ENCODE measurements at regions not wholly inside any gene's neighbourhood (a gene's known extent, or its start where the extent isn't known, plus 50 kb on each side); places are given as distances from the start of the nearest gene placed in this dataset.

DNA sequence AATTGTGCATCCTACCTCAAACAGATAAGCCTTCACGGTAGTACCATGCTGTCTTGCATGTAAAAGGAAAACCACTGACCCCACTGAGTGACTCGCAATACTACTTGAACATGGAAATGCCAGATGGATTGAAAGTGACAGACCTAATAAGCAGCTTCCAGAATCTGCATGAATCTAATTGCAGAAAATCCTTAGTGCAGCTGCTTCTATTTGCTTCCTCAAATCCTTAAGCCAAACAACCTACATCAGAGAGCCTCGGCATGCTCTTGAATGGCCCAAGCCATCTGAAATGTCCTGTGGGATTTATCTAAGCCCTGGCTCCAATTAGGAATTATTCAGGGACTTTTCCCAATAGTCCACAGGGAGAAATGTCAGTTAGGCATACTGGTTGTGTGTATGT is 509.5 kb upstream of the CELF2 start:
- no peak for DNase-seq (ENCODE audit: low read depth)

DNA sequence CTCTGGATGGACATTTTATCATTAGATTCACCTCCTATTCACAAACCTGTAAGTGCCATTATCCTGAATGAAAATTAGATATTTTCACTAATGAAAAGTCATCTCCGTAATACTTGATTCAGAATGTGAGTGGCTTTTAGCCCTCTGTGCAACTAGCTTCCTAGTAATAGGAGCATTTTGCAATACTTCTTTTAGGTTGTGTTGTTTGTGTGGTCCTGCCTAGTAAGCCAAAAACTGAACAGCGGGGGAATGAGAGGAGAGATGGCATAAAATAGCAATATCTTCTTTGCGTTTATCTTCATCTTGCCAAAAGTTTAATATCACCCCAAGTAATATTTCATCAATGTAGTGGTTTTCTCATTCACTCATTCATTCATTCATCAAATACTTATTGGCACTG is 507.5 kb upstream of the CELF2 start:
- DNase-seq (ENCODE audit: low read depth) = no peak

DNA sequence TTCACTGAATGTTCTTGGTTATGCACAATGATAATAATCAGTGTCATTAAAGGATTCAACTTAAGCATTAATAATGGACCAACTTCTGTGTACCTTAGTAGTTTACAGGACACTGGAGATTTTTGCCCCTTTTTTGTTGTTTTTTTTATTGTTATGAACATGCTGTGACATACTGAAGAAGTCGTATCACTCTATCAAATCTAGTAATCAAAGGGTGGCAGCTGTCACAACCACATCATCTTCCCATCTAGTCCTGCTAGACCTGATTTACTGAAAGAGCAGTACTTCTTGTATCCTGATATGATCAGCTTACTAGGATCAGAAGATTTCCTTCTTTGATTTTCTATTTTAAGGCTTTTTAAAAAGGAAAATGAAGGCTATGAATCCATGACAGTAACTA is 504.6 kb upstream of the CELF2 start:
- DNase-seq (ENCODE audit: low read depth) = no peak

DNA sequence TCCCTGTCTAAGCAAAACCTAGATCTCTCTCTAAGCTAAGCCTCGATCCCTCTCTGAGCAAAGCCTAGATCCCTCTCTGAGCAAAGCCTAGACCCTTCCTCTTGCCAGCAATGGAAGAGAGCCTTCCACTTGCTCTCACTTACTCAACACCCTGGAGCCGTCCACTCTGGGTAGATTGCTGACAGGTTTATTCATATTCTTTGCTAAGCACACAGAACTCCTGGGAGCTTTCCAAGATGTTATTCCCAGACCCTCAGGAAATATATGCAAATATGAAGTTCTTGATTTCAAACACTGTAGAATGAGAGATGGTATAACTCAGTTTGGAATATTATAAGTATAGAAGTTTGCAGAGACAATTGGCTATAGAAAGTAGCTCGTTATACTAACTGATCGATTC is 503.8 kb upstream of the CELF2 start:
- DNase-seq (ENCODE audit: low read depth) = no peak

DNA sequence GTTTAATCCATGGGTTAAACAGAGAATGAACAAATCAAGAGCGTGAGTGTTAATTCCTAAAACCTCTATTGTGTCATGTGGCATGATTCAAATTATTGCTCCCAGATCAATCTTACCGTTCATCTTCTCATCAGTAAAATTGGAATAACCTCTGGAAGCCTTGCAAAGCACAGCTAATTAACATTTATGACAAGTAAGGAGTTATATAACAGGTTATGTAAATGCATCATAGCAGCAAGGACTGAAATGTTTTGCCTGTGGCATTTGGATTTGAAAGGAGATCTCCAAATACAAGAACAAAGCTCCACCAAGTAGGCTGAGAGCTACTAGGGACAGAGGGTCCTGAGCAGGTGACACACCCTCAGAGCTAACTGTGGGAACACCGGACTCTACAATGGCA is 502.9 kb upstream of the CELF2 start:
- no peak for DNase-seq (ENCODE audit: low read depth)

DNA sequence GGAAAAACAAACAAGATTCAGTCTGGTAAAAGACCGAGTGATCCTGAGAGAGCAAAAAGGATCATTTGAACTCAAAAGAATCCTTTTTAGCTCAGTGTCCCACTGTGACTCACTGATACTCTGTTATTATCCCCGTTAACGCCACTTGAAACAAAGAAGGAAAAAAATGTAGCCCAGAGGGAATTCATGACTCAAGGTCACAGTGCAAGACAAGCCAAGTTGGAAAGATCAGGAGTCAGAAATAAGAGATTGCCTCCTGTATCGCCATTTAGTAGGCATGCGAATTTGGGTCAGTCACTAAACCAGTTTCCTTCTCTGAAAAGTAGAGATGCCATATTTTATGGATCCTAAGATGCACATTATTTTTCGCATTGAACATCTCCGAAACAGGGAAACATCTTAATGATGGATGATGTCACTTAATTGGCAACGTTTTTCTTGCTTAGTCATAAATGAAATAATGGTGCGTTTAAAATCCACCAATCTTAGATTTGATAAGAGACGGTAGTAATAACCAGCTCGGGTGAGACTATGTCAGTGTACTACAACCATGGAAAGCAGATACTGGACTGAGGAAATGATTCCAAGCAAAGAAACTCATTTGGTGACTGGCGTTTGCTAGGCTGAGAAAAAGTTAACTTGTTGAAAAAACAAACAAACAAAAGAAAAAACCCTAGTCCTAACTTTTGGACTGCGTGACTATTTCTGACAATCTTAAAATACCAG is 502.0 kb upstream of the CELF2 start:
- no peak for DNase-seq (ENCODE audit: low read depth)

DNA sequence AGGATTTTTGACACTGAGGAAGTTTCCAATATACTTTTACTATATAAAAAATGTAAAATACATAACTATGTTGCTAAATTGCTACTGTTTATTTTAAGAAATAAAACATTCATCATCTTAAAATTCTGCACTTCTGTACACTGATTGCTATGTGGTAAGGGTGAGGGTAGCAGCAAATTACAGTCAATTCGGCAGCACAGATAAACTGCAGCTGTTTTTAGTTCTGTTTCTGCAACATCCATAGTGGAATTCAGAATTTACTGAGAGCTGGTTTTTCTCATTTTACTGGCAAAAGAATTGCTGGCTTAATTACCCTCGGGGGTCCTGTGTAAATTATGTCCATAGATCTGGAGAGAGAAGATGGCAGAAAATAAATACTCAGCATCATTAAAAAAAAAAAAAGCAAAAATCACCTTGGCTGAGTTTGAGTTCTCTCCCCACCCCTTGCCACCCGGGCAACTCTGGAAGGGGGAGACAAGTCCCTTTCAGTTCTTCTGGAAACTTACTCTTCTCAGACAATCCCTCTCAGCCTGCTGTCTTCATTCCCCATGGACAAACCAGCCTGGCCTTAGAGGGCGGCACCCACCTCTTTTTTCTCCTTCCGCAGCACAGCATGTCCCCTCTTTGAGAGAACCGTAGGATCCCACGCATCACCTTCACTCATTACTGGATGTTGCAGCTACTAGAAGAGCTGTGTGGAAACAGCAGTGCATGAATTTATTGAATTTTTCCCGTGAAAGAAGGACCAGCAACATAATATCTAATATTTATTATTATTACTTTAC is 501.1 kb upstream of the CELF2 start:
- no peak for DNase-seq (ENCODE audit: low read depth)

DNA sequence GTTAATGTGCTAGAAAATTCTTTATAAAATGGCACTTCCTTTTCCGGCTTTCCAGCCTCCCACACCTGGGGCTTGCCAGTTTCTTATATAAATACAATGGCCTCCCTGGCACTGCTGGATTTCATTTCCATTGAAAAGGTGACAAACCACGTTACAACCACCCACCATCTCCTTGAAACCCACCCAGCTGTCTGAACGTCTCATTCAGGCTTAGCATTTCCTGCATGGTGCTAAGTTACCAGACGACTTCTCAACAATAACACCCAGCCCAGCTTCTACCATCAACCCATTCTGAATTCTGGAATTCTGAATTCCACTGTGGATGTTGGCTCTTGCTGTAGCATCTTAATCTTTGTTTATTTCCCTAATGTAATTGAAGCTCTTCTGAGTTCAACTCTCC is 499.8 kb upstream of the CELF2 start:
- DNase-seq (ENCODE audit: low read depth) = no peak

DNA sequence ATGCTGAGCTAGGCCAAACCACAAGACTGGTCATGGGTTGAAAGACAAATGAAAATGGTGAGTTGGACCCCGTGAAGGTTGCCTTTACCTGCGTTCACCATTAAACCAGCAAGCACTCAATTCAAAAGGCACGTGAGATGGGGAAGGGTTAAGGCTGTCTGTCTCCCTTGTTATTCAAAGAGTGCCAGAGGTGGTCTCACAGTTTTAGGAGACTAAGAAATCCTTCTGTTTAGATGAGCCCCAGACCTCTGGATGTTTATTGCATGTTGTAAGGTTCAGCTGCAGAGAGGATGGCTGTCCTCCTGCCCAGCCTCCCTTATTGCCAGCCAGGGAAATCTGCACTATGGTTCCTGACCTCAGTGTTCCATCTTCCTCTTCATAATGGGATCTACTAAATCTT is 498.0 kb upstream of the CELF2 start:
- no peak for DNase-seq (ENCODE audit: low read depth)

DNA sequence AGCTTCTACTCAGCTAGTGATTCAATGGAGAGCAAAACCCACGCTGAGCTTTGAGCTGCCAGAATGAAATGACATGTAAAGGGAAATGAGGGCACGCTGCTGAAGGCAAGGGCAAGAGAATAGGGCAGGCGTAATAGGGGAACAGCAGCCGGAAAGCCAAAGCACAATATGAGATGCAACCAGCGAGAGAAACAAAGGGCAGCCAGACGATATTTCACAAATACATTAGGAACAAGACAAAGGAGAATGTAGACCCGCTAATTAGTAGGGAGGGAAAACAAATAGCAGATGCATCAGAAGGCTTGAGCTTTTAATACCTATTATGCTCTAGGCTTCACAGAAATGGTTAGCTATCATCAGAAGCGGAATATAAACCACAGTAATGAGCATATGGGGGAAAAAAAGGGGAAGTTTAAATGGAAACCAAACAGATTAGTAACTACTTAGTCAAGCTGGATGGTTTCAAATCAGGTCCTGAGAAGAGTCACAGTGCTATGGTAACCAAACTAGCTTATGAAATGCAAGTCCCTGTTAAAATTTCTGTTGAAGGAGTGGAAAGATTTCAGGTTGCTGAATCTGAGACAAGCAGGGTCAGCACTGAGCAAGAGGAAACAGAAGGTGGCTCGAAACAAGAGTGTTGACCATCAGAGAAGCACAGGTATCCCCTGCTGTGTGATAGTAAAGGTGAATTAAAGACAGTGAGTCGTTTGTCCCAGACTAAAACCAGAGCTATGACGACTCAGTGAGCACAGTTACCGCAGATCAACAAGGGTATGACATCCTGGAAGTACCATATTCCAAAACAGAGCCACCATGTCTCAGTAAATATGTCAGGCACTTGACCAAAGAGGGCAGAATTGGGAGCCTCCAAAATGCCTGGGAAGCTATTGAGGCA is 496.9 kb upstream of the CELF2 start:
- no peak for DNase-seq (ENCODE audit: low read depth)

DNA sequence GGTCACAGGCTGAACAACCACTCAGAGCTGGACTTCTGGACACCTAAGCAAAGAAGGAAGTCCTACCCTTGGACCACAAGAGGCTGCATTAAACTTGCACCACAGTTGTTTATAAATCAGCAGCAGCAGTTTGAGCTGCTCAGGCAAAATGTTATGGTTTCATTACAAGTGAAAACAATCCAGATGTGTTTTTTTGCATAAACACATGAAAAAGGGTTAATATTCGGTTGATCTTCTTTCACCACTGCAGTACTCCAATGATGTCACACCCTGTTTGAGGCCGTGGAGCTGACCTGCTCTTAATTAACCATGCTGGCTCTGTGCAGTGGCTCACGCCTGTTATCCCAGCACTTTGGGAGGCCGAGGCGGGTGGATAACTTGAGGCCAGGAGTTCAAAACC is 490.8 kb upstream of the CELF2 start:
- no peak for DNase-seq (ENCODE audit: low read depth)

DNA sequence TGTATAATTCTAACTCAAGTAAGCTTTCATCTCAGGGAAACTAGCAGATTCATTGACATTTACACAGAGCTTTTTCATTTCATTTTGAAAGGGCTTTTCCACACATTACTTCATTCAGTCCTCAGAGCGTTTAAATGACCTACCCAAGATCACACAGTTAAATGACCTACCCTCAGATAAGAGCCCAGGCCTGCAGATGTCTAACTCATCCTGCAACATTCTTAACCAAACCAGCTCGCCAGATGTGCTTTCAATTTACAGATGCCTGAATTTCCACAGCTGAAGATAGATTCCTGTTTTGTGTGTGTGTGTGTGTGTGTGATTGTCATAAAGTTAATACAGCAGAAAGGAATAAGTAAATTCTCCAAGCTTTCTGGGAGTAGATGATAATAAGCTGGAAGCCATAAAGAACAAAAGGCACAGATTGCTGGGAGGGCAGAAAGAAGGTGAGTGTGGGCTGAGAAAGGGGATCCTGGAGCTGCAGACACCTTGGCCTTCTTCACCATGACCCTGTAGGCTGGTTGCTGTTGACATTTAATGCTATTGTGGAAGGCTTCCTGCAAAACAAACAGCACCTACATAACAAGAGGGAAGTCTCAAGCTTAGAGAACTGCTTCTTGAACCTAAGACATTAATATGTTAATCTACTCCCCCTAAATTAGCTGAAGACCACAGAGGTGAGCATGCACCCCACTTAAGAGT is 489.7 kb upstream of the CELF2 start:
- DNase-seq (ENCODE audit: low read depth) = no peak

DNA sequence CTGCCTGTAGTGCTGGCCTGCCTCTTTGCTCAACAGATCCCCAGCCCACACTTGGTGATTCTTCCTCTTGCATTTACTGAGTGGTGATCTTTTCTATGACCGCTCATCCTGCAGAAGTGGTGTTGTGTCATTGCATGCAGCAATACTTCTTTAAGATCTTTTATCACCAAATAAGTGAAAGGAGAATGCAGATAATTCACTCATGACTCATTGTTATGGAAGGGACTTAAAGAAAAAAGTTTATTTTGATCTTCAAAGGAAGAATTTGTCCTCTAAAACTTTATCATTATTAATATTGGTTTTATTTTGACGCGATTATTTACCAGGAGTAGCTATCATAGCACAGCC is 489.1 kb upstream of the CELF2 start:
- DNase-seq (ENCODE audit: low read depth) = no peak

DNA sequence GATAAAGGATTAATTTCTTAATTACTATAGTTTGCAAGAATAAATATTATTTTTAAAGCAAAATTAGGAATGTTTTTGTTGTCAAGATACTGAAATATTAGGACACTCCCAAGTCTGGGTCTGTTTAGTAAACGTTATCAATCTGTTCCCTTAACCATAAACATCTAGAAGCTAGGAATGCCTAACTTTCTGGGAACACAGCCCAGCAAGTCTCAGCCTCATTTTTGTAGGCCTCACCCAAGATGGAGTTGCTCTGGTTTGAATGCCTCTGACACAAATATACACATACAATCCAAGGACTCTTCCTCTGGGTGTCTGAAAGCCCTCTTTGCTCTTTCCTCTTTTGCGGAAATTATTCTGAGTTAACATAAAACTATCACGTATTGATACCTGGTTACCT is 487.4 kb upstream of the CELF2 start:
- no peak for DNase-seq (ENCODE audit: low read depth)

DNA sequence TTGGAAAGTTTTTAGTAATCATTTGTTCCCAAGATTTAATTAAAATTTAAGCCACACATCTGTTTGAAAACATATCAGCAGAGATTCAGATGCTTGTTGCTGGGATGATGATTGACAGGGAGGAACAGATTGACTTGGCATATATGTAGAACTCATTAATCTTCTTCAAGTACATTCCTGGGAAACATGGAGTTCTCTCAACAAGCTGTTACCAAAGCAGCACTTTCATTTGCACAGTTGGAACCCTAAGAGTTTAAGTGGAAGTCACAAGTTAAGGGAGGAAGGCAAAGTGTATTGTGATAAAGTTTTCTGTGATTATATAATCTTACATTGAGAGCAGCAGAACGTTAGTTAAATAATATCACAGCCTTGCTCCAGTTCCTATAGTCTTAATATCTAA is 485.4 kb upstream of the CELF2 start:
- DNase-seq (ENCODE audit: low read depth) = no peak

DNA sequence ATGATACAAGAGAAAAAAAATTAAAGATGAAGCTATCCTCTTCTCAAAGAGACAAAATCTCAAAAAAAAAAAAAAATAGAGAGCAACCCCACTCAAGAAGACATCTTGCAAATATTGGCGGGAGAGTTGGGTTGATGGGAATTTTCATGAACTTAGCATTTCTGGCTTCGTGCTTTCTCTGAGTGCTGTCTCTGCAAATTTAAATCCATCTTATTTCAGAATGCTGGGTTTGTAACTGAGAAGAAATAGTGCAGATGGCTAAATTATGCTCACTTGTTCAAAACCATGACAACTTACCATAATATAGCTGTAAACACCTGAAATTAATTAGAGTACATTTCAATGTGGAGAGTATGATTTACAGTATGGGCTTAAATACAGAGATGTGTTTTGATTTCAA is 484.8 kb upstream of the CELF2 start:
- no peak for DNase-seq (ENCODE audit: low read depth)

DNA sequence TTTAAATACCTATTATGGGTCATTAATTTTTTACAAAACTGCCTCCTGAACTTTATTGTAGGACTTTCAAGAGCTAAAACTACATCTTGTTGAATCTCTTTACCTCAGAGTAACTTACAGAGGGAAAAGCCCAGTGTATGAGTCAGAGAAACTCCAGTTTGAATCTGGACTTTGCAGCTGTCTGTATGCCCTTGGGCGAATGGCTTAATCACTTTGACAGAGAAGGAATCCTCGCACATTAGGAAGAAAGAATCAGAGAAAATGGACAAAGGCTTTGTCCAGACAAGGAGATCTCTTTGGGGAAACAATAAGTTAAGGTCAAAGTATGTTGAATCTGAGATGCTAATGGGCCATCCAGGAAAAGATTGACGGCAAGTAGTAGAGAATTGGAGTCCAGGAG is 484.2 kb upstream of the CELF2 start:
- no peak for DNase-seq (ENCODE audit: low read depth)

DNA sequence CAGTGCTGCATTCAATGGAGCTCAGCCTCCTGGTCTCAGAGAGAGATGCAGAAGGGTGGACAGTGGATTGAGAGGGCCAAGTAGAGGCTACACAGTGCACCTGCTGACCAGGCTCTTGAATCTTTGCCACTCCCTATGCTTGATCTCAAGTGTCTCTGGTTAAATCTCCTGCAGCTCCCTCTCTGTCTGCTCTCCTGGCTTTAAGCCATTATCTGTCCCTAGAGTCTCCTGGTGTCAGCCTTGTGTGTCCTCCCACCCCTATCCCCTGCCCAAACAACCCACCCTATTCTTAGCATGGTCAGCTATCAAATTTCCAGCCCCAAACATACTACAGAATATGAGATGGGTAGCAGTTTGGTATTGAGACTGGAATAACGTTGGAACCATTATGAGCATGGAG is 479.3 kb upstream of the CELF2 start:
- DNase-seq (ENCODE audit: low read depth) = no peak

DNA sequence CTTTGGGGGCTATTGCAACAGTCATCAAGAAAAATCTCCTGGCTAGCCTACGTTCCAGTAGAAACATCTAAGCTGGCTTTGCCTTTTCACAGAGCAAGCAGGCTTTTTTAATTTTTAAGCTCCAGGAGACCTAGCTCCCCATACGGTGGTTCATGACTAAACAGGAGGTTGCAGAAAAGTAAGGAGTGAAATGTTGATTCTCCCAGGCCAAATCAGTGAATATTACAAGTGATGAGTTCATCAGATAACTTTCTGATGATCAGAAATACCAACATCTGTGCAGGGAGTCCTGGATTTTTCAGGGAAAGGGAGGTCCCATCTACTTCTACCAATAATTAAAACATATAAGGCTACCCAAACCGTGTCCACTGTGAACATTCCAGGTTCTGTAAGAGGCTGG is 477.3 kb upstream of the CELF2 start:
- DNase-seq (ENCODE audit: low read depth) = no peak

DNA sequence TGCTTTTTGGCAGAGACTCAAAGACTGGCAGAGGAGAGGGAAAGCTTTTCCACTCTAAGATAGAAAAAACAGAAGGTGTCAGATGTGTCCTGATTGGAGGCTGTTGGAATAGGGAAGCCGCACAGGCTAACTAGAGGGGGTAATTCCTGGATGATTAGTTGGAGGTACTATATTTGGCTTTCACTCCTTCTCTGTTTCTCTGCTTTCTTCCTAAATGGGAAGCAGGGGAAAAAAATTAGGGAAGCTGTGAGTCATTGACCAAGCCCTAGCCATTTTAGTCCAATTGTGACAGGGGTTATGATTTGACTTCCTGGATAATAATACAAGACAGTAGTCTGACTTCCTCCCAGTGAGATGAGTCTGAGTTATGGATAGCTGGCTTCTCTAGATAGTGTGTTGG is 475.2 kb upstream of the CELF2 start:
- no peak for DNase-seq (ENCODE audit: low read depth)

DNA sequence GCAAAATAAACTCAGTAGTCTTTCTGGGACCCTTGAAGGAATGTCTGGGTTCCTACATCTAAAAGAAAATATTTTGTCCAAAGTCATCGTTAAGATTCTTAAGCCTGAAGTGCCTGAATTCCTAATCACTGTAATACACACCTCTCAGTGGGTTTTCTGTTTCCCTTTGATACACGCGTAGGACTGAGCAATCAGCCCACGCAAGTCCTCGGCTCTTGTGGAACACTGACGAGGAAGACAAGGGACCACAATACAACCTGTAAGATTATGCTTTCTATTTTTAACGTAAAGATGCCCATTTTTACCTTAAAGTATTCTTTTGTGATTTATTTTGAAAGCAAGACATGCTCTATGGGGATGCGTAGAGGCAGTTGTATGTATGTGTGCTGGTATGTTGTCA is 472.8 kb upstream of the CELF2 start:
- no peak for DNase-seq (ENCODE audit: low read depth)

DNA sequence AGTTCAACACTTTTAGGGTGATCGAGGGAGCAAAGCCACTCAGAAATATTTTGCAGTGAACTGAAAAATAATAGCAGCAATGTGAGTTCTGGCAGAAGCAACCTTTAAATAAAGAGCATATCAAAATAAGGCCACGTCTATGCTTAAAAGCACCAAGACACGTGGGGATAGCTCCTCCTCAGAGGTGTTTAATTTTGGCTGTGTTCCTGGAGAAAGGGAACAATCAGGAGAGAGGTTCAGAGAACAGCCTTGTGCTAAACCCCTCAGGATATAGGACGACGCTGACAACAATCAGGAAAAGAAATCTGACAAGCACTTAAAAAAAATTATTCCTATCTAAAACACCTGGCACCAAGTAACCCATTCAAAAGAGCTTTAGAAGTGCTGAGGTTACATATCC is 471.9 kb upstream of the CELF2 start:
- no peak for DNase-seq (ENCODE audit: low read depth)
